ENCODE measurements at regions not wholly inside any gene's neighbourhood (a gene's known extent, or its start where the extent isn't known, plus 50 kb on each side); places are given as distances from the start of the nearest gene placed in this dataset.

DNA sequence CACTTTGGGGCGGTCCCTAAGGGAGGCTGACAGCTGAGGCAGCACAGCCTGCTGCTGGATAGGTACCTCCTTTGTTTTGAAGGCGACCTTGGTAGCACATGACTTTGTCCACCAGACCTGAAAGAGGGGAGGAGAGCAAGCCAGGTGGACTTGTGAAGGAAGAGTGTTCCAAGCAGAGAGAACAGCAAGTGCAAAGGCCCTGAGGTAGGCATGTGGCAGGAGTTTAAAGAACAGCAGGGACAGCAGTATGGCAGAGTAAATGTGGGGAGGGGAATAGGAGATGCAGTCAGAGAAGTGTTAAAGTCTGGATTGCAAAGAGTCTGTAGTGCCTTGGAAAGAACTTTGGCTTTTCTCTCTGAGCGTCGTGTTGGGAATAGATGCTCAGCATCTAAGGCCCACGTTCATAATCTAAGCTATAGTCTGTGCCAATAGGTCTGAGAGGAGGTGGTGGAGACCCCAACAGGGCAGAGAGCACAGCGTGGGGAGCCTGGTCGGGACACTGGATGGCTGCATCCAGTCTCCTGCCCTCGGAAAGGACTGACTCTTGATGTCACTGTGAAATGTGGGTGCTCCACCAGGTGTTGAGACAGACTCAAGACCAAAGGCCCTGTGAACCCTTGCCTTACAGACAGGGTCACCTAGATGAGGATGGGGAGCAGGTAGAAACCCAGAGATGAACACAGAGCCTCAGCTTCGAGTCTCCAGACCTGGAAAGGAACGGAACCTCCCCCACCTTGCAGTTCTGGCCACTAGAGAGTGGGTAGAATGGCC, 242.1 kb upstream of the PWP1 start (continued):
- TF ChIP-seq CTCF (conservative IDR thresholded peaks at IDR 0.05; ENCODE audit: low read depth in 2 of 2) = no peak
- TF ChIP-seq REST (IDR thresholded peaks at IDR 0.05; ENCODE audit: unreplicated experiment) = no peak
- TF ChIP-seq, protein P1, sequence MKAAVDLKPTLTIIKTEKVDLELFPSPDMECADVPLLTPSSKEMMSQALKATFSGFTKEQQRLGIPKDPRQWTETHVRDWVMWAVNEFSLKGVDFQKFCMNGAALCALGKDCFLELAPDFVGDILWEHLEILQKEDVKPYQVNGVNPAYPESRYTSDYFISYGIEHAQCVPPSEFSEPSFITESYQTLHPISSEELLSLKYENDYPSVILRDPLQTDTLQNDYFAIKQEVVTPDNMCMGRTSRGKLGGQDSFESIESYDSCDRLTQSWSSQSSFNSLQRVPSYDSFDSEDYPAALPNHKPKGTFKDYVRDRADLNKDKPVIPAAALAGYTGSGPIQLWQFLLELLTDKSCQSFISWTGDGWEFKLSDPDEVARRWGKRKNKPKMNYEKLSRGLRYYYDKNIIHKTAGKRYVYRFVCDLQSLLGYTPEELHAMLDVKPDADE (IDR thresholded peaks at IDR 0.05) = no peak

- H3K4me1 Mint-ChIP-seq = peaks cover 13% of the 10 kb centered on the region
- DNase-seq (ENCODE audit: low spot score) (no peak), ATAC-seq (no peak)
- no peaks in the 10 kb centered on the region for H3K9me3 Mint-ChIP-seq
- Histone ChIP-seq H3K9me2 (ENCODE audit: insufficient read depth) (no peaks in the 10 kb centered on the region), H3K79me2 (replicated peaks; ENCODE audit: insufficient read depth) (no peaks in the 10 kb centered on the region), H4K20me1 (replicated peaks; ENCODE audit: insufficient read depth) (no peaks in the 10 kb centered on the region), H3F3A (replicated peaks; ENCODE audit: low read depth) (no peaks in the 10 kb centered on the region), H3K27me3 (ENCODE audit: insufficient read depth) (no peaks in the 10 kb centered on the region), H3K27ac (ENCODE audit: low read depth) (no peak overlapping the region), H3K36me3 (ENCODE audit: insufficient read depth) (no peaks in the 10 kb centered on the region), H3K4me2 (no peak overlapping the region), H3K4me3 (no peak overlapping the region), H3K4me1 (ENCODE audit: insufficient read depth) (peaks cover 5% of the 10 kb centered on the region; the same call in 1 of the 2 replicates), H2AFZ (no peak overlapping the region)
- H3K4me3 Mint-ChIP-seq = no peak overlapping the region
- no peaks in the 10 kb centered on the region for H3K36me3 Mint-ChIP-seq (ENCODE audit: low read depth)
- H3K27ac Mint-ChIP-seq = no peak overlapping the region
- H3K27me3 Mint-ChIP-seq (ENCODE audit: insufficient read depth, low read depth, poor library complexity) = peaks cover 9% of the 10 kb centered on the region
- TF ChIP-seq POLR2AphosphoS5 (IDR thresholded peaks at IDR 0.05; ENCODE audit: low read depth) (no peak), NANOG (IDR thresholded peaks at IDR 0.05; ENCODE audit: borderline replicate concordance) (no peak), CTCF (conservative IDR thresholded peaks at IDR 0.05; ENCODE audit: low read depth in 2 of 2) (no peak), CREB1 (CRISPR knock-in tag; IDR thresholded peaks at IDR 0.05; ENCODE audit: low read depth) (no peak), EZH2 (IDR thresholded peaks at IDR 0.05; ENCODE audit: low read depth, unreplicated experiment) (no peak), EZH2phosphoT487 (IDR thresholded peaks at IDR 0.05; ENCODE audit: unreplicated experiment) (no peak), ZNF331 (CRISPR knock-in tag; IDR thresholded peaks at IDR 0.05; ENCODE audit: low read depth) (no peak), REST (IDR thresholded peaks at IDR 0.05; ENCODE audit: unreplicated experiment) (no peak)
- TF ChIP-seq, protein P1 (IDR thresholded peaks at IDR 0.05) = no peak
These were observed 240.8 kb upstream of the PWP1 start for GRCh38 chr12:107444771-107445170.

All from GM23338 (cell line).